CD4-positive, alpha-beta T cell treated with Interleukin-15 for 4 hours (primary cell): ENCODE measurements at regions not wholly inside any gene's neighbourhood (a gene's known extent, or its start where the extent isn't known, plus 50 kb on each side); places are given as distances from the start of the nearest gene placed in this dataset.

Experiments
- DNase-seq: peaks from one replicate; pipeline ENCODE4 v3.0.0-alpha.2; 2020; ENCODE audit warnings: low spot score

DNA sequence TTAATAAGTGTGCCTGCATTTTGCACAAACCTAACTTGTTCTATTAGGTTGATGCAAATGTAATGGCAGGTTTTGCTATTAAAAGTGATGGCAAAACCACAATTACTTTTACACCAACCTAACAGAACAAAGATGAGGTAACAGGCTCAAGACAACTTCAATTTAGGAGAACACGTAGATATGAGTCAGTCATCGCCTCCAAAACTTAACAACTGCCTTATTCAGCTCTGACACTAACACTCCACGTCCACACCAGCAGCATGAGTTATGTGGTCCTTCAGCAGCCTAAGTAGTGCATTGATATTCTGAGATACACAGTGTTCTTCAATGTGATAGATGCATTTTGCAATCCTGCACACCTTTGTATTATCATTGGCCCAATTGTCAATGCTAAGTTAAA is 1175.1 kb upstream of the ACVR2A start:
- DNase-seq, result no peak

DNA sequence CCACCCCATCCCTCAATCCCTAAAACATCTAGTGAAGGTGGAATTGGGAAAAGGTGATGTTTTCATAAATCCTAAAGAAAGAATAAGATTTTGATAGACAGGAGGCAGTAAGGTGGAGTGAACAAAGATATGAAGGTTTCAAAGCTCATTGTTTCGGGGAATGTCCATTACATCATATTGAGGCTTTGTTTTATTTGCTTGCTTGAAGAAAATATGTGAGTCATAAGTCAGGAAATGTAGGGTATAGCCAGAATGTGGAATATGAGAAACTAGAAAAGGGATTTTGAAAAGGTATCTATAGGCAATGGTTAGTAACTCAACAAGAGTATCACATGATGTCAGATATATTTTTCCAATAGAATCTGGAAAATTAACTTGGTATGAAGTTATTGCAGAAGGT is 1178.5 kb upstream of the ACVR2A start:
- no peak for DNase-seq

DNA sequence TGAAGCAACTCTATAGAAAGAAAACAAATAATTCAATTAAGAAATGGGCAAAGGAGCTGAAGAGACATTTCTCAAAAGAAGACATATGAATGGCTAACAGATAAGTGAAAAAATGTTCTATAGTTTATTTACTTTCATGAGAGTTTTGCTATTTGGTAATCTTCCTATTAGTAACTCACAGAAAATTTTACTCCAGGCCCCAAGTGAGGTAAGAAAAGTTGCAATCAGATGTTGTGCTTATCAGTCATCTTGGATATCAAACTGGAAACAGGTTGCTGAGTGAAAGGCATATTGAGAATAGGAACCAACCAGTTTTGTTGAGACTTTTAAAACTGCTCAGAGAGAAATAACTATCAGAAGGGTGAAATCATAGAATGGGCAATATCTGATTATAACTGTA is 1179.0 kb upstream of the ACVR2A start:
- DNase-seq, result no peak

DNA sequence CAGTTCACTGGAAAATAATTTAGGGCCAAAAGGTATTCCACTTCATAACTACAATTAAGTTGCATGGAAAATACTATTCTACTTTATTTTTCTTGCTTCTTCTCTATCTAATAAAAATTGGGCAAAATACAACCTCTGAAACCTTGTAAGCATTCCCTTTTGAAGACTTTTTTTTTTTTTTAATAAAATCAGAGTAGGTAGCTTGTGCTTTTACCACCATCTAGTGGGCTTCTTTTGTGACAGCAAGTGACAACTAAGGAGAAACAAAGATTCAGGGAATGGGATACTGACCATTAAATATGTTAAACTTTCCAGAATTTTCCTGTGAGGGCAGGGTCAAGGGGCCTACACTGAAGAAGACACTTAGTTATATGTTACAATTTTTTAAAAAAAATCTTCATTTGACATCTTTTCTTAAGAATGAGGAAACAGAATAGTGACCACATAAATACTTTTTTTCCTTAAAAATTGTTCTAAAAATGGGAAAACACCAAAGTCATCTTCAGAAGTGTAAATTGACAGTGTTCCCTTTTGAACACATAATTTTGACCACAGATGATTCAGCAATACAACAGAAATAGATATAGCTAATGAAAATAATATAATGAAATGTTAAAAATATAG is 1183.2 kb upstream of the ACVR2A start:
- no peak for DNase-seq

DNA sequence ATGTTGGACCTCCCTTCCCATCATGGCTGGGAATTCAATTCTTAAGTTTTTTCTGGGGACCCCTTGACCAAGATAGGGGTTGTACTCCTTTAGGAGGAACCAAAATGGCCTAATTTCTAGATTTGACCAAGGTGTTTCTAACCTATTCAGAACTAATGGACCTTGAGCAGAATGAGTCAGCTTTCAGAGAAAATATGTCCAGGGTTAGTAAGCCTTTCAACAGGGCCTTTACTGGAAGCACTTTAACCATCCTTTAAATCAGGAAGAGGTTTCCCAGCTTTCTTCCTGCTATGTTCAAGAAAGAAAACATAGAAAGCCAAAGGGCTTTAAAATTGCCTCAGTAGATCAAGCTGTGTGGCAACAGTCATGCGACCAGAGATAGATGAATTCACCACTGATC is 1184.9 kb upstream of the ACVR2A start:
- no peak for DNase-seq

DNA sequence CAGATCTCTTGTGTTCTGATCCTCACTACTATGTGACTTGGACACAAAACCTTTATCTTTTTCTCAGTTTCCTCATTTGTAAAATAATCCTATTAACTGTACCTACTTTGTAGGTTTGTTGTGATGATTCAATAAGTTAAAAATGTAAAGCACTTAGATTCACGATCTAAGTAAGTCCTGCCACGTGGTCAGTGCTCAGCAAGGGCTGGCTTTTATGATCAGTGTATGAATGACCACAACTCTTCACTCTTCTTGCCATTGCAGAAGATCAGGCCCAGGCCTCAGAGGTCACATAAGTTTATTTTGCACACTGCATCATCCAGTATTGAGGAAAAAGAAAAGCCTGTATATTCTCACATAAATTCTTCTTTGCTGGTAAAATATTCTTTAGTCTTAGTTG is 1192.5 kb upstream of the ACVR2A start:
- no peak for DNase-seq

DNA sequence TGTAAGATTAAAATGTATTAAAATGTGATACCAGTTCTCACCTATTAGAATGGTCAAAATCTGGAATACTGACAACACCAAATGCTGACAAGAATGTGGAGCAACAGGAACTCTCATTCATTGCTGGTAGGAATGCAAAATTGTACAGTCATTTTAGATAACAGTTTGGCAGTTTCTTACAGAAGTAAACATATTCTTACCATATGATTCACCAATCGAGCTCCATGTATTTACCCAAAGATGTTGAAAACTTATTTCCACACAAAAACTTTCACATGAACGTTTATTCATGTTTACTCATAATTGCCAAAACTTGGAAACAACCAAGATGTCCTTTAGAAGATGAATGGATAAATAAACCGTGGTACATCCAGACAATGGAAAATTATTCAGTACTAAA is 1193.5 kb upstream of the ACVR2A start:
- DNase-seq, result no peak

DNA sequence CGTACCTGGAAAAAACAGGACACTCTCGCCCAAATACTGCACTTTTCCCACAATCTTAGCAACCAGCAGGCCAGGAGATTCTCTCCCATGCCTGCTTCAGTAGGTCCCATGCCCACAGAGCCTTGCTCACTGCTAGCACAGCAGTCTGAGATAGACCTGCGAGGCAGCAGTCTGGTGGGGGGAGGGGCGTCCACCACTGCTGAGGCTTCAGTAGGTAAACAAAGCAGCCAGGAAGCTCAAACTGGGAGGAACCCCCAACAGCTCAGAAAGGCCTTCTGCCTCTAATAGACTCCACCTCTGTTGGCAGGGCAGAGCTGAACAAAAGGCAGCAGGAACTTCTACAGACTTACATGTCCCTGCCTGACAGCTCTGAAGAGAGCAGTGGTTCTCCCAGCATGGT is 1202.8 kb upstream of the ACVR2A start:
- no peak for DNase-seq

DNA sequence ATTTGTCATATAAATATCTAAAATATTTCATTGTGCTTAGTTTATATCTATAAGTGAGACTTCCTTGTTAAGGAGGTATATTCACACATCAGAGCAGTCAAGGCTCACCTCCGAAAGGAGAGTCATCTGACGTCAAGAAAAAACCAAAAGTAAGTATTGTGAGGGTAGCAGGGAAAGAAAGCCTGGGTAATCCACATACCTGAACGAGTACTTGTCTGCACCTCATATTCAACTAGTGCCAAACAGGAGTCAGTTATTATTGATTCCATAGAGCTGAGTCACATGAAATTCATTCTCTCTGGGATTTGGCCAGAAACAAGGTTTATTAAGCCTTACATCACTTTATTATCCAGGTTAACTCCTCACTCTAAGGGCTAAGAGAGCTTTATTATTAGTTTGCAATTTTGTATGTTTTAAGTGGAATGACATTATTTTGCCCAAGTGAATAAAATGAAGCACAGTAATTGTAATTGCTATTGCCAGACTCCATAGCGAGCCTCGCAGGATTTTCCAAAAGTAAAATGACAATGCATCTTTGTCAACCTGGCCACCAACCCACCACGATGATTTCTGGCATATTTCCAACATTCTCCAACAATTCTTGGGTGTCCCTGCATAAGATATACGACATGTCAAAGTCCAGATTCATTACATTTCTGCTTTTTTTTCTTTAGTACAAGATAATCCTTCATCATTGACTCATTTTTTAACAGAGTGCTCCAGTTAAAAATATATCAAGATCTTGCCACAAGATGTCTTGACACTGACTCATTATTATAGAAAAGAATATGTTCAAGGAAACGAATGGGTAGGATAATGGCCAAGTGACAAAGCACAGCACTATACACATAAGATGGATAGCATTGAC is 1210.4 kb upstream of the ACVR2A start:
- DNase-seq, result no peak

DNA sequence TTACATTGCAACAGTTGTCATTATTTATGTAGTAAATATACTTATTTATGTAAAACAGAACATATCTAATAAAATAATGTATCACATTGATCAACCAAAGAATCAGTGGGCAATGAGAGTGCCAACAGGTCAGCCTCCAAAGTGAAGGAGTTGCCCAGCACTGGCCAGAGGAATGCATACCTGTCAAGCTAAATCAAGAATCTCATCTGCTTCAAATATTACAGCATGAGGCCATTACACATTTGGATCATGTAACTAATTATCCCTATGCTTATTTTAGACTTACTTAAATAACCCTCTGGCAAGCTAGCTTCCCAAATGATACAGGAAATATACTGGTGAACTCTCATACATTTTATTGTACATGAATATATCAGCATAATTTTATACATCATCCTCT is 1211.7 kb upstream of the ACVR2A start:
- no peak for DNase-seq

DNA sequence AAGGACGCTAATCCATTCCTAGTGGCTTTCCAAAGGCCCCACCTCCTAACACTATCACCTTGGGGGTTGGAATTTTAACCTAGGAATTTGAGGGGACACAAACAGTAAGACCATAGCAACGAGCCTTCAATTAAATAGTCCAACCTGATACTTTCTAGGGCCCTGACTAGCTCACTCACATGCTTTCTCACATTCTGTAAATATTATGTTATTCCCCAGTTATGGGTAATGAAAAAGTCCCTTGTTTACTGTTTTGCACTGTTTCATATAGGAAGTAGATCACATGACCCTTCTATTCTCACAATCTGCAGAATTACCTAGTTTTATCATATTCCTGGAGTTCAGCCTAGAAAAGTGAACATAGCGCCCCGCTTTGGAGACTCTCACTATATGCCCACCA is 1212.1 kb upstream of the ACVR2A start:
- no peak for DNase-seq

DNA sequence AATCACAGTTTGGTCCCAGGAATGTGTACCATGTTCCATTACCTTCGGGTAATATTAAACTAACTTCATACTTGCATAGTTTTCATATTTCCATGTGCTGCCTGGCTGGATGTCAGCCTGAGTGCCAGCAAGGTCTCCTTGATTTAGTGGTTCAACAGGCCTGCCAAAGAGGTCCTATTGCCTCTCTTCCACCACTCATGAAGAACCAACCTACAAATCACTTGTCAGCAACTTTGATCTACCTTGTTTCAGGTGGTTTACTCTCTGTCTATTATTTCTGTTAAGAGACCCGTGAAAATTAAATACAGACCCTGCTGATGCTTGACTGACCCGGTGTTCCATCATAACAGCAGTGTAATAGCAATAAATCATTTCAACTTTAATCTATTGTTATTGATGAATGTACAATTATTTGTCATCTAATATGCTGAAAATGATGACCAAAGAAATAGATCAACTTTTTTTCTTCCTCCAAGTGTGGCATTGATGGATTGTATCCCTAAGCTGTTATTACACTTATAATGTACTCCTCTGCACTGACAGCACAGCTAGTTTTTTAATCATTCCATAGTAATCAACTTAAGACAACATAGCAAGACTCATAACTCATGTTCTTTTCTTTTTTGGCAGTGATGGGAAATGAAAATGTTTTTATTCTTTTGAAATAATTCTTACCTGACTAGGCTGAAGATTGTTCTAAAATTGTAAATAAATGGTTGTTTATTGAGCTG is 1220.2 kb upstream of the ACVR2A start:
- DNase-seq, result no peak

DNA sequence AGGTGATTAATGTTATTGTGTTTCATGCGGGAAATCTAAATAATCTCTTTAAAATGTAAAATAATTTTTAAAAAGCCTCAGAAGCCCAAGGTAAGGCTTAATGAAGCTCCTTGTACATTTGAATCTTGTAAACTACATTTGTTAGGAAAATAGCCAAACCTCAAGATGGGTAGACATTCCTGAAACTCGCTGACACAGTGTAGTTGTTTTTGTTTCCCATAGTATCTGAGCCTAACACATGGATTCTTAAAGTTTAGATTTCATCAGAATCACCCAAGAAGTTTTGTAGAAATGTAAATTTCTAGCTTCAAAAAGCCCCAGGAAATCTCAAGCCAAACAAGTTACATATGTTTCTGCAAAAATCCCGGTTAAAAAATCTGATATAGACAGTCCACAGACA is 1221.1 kb upstream of the ACVR2A start:
- DNase-seq, result no peak

DNA sequence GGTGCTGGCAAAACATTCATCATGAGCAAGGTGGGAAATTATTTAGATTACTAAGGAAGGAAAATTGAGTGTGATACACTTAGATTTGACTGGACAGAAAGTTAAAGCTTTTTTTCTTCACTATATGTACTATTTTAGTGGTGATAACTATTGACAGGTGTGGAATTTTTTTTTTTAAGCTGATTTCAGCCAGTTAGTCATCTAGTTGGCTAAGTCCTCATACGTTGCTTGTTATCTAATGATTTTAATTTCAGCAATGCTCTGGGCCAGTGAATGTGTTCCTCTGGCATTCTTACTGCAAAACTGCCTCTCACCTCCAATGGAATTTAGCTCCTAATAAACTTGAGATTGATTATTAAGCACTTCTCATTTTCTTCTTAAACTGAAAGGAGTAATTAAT is 1223.2 kb upstream of the ACVR2A start:
- no peak for DNase-seq

DNA sequence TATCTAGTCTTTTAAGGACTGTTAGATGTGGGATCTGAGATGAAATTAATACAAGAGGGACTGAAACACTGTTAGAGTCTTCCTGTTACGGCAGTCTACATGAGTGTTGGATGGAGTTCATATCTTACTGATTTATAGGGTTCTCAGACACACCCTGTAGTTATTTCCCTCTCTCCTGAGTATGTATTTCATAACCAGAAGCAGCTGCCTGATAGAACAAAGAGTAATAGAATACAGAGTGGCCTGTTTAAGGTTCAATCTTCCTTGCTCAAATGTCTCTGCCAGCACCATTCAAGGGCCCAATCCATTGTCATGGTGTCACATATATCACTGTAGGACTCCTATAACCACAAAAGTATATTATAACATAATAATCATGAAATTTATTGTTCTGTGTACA is 1229.1 kb upstream of the ACVR2A start:
- DNase-seq, result no peak

DNA sequence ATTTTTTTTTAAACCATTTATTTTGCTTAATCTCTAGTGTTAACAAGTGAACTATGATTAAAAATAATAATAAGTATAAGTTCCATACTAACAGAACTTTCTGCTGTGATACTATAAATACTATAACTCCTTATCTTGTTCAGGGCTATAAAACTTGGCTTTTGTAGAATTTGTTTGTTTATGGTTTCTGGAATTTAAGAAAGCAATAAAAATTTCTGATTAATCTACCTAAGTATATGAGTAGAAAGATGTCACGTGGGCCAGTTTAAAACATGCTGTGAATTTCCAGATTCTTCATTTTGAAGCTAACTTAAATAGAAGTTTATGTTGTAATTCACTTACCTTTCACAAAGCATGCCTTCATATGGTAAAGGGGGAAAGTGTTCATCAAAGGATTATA is 1236.3 kb upstream of the ACVR2A start:
- no peak for DNase-seq

DNA sequence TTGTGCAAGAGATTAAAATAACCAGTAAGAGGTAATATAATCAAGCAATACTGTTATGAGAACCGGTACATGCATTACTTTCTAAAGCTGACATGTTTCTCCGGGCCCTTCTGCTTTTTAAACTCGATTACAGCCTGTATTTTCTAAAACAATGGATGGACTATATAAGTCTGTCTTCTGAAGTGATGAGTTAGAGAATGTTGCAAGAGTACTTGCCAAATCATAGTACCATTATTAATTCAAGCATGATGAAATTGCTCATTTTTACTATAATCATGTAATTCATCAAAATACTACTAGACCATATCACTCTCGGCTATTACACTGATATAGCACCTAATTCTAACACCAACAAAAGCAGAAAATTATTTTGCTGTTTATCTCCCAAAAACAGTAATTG is 1240.3 kb upstream of the ACVR2A start:
- no peak for DNase-seq

DNA sequence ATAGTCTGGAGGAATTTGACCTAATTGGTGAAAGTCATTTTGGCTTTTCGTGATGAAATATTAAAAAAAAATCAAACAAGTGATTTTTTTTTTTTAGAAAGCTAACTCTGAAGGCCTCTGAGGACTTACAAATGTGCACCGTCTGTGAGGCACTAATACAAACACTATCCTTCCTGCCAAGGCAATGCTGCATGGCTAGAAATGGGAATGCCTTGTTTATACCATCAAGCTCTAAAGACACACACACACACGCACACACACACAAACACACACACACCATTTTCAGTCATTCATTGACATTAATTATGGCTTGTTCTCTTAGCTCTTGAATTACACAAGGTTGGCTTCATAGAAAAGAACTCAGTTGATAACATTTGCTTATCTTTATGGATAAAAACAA is 1242.0 kb upstream of the ACVR2A start:
- no peak for DNase-seq

DNA sequence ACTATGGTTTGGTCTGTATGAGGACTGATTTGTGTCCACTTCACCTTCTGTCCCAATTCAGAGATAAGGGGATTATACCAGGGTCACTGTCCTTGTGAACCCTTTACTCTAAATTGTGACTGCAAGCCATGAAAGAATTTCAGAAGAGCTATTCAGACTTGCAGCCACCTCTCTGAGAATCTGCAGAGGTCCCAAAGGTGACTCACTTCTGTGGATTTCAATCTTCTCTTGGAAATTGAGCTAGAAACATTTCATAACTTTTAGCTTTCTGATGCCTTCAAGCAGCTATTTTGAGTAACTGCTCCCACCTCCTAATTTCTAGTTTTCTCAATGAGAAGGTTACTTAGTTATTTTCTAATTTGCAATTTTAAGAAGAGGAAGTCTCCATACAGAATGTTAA is 1242.4 kb upstream of the ACVR2A start:
- no peak for DNase-seq

DNA sequence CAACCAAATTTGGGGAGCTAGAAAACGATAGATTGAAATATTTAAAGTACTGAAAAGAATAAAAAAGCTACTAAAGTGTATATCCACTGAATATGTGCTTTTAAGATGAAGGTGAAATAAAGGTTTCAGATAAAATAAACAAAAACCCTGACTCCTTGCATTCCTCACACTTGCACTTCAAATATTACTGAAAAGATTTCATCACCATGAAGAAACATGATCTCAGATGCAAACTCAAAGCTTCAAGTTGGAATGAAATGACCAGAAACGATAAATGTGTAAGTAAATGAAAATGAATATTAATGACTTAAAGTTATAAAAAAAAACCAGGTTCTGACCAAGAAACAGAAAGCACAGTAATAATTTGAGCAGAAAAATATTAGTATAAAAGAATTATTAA is 1246.0 kb upstream of the ACVR2A start:
- DNase-seq, result no peak

DNA sequence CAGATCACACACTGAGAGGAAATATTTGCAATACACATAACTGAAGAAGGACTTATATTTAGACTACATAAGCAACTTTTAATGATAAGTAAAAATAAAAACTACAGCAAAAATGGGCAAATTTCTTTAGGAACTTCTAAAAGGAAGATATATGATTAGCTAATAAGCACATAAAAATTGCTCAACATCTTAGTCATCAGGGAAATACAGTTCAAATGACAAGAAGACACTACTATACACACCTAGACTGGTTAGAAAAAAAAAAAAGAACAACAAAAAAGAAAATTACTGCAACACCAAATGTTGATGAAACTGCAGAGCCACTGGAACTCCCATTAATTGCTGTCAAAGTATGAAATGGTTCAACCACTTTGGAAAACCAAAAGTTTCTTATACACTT is 1247.5 kb upstream of the ACVR2A start:
- DNase-seq, result no peak

DNA sequence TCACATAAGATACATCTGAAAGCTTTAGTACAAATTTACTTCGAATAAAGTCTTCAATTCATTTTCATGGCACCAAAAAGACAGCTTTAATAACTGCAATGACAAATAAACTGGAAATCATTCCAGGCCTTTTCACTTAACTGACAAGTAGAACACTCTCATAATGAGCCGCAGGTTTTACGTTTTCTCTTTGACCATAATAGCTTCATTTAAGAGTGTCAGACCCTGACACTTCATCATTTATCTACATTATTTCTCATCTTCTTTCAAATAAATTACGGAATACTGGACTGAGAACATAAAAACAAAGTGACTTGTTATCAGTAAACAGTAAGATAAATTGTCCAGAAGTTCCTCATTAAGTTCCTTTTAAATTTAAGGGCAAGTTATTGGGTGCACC is 1252.9 kb upstream of the ACVR2A start:
- no peak for DNase-seq

DNA sequence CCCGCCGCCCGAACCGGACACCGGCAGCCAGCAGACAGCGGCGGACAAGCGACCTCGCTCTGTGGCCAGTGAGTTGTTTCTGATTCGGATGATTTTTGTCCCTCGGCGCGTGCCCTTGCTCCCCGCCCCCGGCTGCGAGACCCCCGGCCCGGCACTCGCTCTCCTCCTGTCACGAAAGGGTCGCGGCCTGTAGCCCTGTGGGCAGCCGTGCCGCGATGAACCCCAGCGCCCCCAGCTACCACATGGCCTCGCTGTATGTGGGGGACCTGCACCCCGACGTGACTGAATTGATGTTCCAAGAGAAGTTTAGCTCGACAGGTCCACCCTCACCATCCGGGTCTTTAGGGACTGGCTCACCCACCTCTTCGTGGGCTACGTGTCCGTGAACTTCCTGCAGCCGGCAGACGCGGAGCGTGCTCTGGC is 1257.5 kb upstream of the ACVR2A start:
- no peak for DNase-seq
